Esophagus (tissue), 2 donors: ENCODE measurements at regions not wholly inside any gene's neighbourhood (a gene's known extent, or its start where the extent isn't known, plus 50 kb on each side); places are given as distances from the start of the nearest gene placed in this dataset.

Experiments
- H3K27ac ChIP-seq, 2 donors: one replicate each; pipeline ENCODE4 v1.5.1; 2013; ENCODE audit warnings: low read depth in 2 of 2, mild to moderate bottlenecking in 2 of 2, inconsistent platforms in 1 of 2, low read length in 1 of 2, moderate library complexity in 1 of 2
- H3K27me3 ChIP-seq, 2 donors: one replicate each; pipeline ENCODE4 v1.6.1; 2013; ENCODE audit warnings: low read length in 2 of 2, control low read depth in 1 of 2, mild to moderate bottlenecking in 1 of 2; ENCODE audit not compliant: insufficient read depth in 2 of 2, control insufficient read depth in 1 of 2
- H3K36me3 ChIP-seq, 2 donors: one replicate each; pipeline ENCODE4 v1.6.1; 2013; ENCODE audit warnings: low read length in 1 of 2; ENCODE audit not compliant: control insufficient read depth in 2 of 2, insufficient read depth in 2 of 2
- H3K4me1 ChIP-seq, 2 donors: one replicate each; pipeline ENCODE4 v1.6.1; 2013; ENCODE audit warnings: low read length in 1 of 2; ENCODE audit not compliant: control insufficient read depth in 2 of 2, insufficient read depth in 2 of 2
- H3K4me3 ChIP-seq, 2 donors: one replicate each; pipeline ENCODE4 v1.5.1; 2013; ENCODE audit warnings: low read length in 2 of 2, mild to moderate bottlenecking in 2 of 2, low read depth in 1 of 2, moderate library complexity in 1 of 2
- H3K9me3 ChIP-seq, 2 donors: one replicate each; pipeline ENCODE4 v1.6.1; 2013; ENCODE audit warnings: mild to moderate bottlenecking in 2 of 2, low read depth in 1 of 2, low read length in 1 of 2, moderate library complexity in 1 of 2; ENCODE audit not compliant: control insufficient read depth in 2 of 2, insufficient read depth in 1 of 2
- WGBS, 2 donors: extraction: QIAGEN DNeasy Blood & Tissue Kit; methylation state at CpG; one replicate each; pipeline ENCODE4 v1.1.7; 2013; 5-methylcytosine and 5-hydroxymethylcytosine counted together
- donor health status: healthy with polysubstance abuse.
- donor health status: Bipolar disorder and iron deficiency.

GRCh38 chr5:2872676-2873075, 121.2 kb upstream of the IRX2 start:
- peaks cover 2 to 6% of the 10 kb centered on the region in 2 donors for H3K9me3 ChIP-seq
- H3K4me3 ChIP-seq, result no peak overlapping the region
- H3K36me3 ChIP-seq, result no peaks in the 10 kb centered on the region
- H3K27ac ChIP-seq, result no peak overlapping the region
- no peaks in the 10 kb centered on the region for H3K4me1 ChIP-seq
- WGBS, 2 donors, result 89 to 95% methylated on average over 8 of the region's 8 CpGs
- H3K27me3 ChIP-seq, result no peaks in the 10 kb centered on the region

- 73 to 76% methylated on average over 2 of the region's 2 CpGs for WGBS, 2 donors
- H3K36me3 ChIP-seq, result no peaks in the 10 kb centered on the region
These were observed 119.8 kb upstream of the IRX2 start for GRCh38 chr5:2871282-2871681.

GRCh38 chr5:2869471-2869870, 118.0 kb upstream of the IRX2 start:
- WGBS, 2 donors, result 75 to 86% methylated on average over 6 of the region's 6 CpGs
- H3K4me1 ChIP-seq, result no peaks in the 10 kb centered on the region

More at GRCh38 chr5:2871282-2871681, 119.8 kb upstream of the IRX2 start:
- Histone ChIP-seq H3K27ac (no peak overlapping the region), H3K27me3 (no peaks in the 10 kb centered on the region), H3K4me3 (no peak overlapping the region), H3K9me3 (peaks cover 5% of the 10 kb centered on the region in 2 donors), H3K4me1 (no peaks in the 10 kb centered on the region)

GRCh38 chr5:2867373-2867933, 116.0 kb upstream of the IRX2 start:
- H3K4me1 ChIP-seq, result no peaks in the 10 kb centered on the region
- H3K4me3 ChIP-seq, result no peak overlapping the region
- WGBS, 2 donors, result 67 to 77% methylated on average over 14 of the region's 14 CpGs
- no peak overlapping the region for H3K27ac ChIP-seq
- H3K36me3 ChIP-seq, result no peaks in the 10 kb centered on the region
- H3K27me3 ChIP-seq, result no peaks in the 10 kb centered on the region
- peaks cover 7 to 12% of the 10 kb centered on the region in 2 donors for H3K9me3 ChIP-seq

More at GRCh38 chr5:2869471-2869870, 118.0 kb upstream of the IRX2 start:
- Histone ChIP-seq H3K27me3 (no peaks in the 10 kb centered on the region), H3K9me3 (peaks cover 4 to 7% of the 10 kb centered on the region in 2 donors), H3K36me3 (no peaks in the 10 kb centered on the region), H3K27ac (no peak overlapping the region), H3K4me3 (no peak overlapping the region)

DNA sequence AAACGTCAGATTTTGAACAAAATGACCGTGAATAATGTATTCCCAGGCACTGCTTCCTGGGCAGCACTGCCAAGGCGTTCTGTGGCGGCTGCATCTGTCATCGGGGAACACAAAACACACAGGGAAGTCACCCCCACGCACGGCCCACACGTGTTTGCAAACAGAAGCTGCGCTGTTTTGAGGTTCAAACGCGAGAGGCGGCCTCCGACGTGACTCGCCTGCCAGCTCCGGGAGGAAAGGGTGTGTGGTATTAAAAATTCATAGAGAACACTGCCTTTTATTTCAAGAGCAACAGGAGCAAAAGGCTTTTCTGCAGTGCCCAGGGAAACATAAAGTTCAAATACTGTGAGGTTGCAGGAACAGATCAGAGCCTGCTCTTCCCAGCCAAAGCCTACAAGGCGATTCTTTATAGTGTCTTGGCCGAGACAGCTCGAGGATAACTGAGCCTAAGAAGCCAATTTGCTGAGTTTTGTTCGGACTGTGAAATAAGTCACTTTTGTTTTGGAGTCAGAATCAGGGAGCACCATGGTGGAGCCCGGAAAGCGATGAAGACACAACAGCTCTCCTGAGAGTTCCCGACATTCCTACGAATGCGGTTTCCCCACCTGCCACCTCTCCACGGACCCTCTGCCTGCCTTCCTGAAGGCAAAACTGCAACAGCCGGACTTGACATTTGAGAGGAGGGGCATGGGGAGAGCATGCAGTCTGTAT, 115.3 kb upstream of the IRX2 start:
- H3K36me3 ChIP-seq, result no peaks in the 10 kb centered on the region
- no peaks in the 10 kb centered on the region for H3K4me1 ChIP-seq
- H3K9me3 ChIP-seq, result peaks cover 7 to 12% of the 10 kb centered on the region in 2 donors
- no peak overlapping the region for H3K27ac ChIP-seq
- no peak overlapping the region for H3K4me3 ChIP-seq
- no peaks in the 10 kb centered on the region for H3K27me3 ChIP-seq
- WGBS, 2 donors, result 81 to 84% methylated on average over 27 of the region's 27 CpGs

DNA sequence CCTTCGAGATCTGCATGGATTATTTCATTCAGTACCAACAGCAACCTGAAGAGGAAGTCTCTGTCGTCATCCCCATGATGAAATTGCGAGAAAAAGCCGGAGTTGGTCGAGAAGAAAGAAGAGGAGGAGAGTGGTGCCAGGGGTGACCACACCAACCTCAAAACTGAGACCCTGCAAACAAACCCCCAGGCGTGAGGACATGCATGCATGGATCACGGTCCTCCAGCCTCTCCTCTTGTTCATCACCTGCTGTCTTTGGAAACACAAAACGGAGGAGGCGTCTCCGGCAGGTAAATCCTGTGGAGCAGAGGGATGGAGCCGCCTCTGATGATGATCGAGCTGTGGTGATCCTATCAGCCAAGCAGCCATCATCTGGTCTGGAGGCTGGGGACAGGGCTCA, 114.4 kb upstream of the IRX2 start:
- Histone ChIP-seq H3K27ac (no peak overlapping the region), H3K4me3 (no peak overlapping the region), H3K36me3 (no peaks in the 10 kb centered on the region), H3K27me3 (no peaks in the 10 kb centered on the region), H3K9me3 (peaks cover 7 to 12% of the 10 kb centered on the region in 2 donors), H3K4me1 (no peaks in the 10 kb centered on the region)
- 85 to 89% methylated on average over 12 of the region's 12 CpGs for WGBS, 2 donors

DNA sequence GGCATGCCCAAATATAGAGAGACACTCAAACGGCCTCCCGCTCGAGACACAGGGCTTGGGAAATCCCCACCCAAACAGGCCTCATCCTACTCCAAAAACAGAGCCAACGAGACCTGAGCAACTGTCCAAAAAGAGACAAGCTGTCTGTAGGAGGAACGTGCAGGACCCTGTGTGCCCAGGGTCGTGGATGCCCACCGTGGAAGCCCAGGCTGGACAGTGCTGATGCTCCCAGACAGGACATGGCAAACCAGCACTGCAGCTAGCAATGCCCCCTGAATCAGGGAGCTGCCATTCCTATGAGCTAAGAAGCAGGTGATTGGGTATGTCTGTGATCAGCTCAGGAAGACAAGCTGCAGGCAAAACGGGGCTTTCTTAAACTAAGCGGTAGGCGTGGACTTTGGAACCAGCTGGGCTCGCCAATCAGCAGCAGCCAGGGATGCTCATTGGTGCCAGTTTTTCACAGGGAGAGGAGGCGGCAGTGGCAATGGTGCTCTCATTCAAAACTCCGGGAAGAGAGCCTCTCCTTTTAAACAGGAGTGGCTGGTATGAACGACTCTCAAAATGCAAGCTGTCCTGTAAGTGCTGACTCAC, 113.1 kb upstream of the IRX2 start:
- WGBS, 2 donors, result 64 to 69% methylated on average over 14 of the region's 14 CpGs
- Histone ChIP-seq H3K4me3 (no peak overlapping the region), H3K27ac (no peak overlapping the region), H3K9me3 (peaks cover 7 to 12% of the 10 kb centered on the region in 2 donors), H3K4me1 (no peaks in the 10 kb centered on the region), H3K27me3 (no peaks in the 10 kb centered on the region), H3K36me3 (no peaks in the 10 kb centered on the region)

DNA sequence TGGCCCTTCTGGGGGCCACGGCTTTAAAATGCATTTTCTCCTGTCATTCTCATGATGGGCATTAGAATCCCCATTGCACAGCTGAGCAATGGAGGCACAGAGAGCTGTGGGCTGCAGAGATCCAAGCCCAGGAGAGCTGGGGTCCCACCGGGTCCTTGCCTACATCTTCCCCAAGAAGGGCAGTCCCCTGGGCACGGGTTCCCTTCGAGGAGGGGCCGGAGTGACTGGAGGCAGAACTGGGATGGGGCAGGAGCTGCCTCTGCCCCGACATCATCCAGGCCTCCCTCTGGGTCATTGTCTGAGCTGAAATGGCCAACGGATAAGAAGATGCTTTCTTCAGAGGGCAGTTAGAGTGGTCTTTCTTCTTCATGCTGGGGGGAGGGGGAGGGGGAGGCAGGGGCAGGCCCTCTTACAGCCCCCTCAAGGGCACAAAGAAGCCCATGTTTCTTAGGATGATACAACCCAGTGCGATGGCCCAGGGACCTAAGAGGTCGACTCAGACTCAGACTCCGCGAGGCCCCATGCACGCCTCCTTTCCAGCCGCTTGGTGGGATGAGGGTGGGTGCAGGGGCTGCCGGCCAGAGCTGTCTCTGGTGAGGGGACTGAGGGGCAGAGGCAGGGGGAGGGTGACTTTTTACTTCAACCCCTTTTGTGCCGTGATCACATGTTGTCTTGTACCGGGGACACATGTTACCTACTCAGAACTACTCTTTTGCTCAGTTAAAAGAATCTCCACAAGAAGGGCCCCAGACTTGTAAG, 112.4 kb upstream of the IRX2 start:
- WGBS, 2 donors, result 79 to 90% methylated on average over 16 of the region's 16 CpGs

DNA sequence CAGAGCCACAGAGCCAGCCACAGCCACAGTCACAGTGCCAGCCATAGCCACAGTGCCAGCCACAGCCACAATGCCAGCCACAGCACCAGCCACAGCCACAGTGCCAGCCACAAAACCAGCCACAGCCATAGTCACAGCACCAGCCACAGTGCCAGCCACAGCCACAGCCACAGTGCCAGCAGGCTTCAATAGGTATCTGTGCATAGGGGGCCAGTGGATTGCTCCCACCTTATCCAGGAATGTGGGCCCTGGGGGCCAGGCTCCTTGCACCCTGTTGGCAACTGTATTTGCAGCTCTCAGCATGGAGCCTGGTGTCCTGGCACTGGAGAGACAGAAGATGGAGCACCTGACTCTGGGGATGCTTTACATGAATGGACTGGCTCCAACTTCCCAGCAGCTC, 111.7 kb upstream of the IRX2 start:
- no peaks in the 10 kb centered on the region for H3K27me3 ChIP-seq
- no peaks in the 10 kb centered on the region for H3K36me3 ChIP-seq
- H3K27ac ChIP-seq, result no peak overlapping the region
- H3K4me1 ChIP-seq, result no peaks in the 10 kb centered on the region
- H3K4me3 ChIP-seq, result no peak overlapping the region
- peaks cover 7 to 15% of the 10 kb centered on the region in 2 donors for H3K9me3 ChIP-seq

More for the DNA sequence above, 112.4 kb upstream of the IRX2 start:
- Histone ChIP-seq H3K27me3 (no peaks in the 10 kb centered on the region), H3K27ac (no peak overlapping the region), H3K36me3 (no peaks in the 10 kb centered on the region), H3K4me3 (no peak overlapping the region), H3K9me3 (peaks cover 7 to 15% of the 10 kb centered on the region in 2 donors), H3K4me1 (no peaks in the 10 kb centered on the region)
